Endothelial cell of umbilical vein (primary cell): ENCODE measurements at regions not wholly inside any gene's neighbourhood (a gene's known extent, or its start where the extent isn't known, plus 50 kb on each side); places are given as distances from the start of the nearest gene placed in this dataset.

Experiments
- BruUV-seq: library from RNA; stranded (reverse); fragments of 400-500 nt; replicated peaks from 2 replicates; lab custom pipeline; 2021; lab: Mats Ljungman, UMichigan
- CTCF ChIA-PET: fragments of 300-600, 350-600 bp; sonication (Branson Sonifier 250); formaldehyde crosslinking; loops from one replicate; lab custom pipeline; 2021; ENCODE audit warnings: antibody characterized with exemption, inconsistent platforms; lab: Charles Lee
- POLR2A ChIA-PET: fragments of 300-600, 350-600 bp; sonication (Branson Sonifier 250); formaldehyde crosslinking; loops from one replicate; lab custom pipeline; 2021; ENCODE audit warnings: antibody characterized with exemption, inconsistent platforms; lab: Charles Lee
- DNase-seq: peaks from one replicate; pipeline ENCODE4 v3.0.0-alpha.2; 2011; ENCODE audit warnings: low read depth, low spot score
- FAIRE-seq: peaks from 2 replicates; lab custom pipeline; 2011; peaks lifted over from hg19 to GRCh38; lab: Jason Lieb, UNC
- H2AFZ ChIP-seq: 2 replicates; pipeline ENCODE4 v1.6.0; 2012; ENCODE audit warnings: low read depth, low read length, control low read depth, inconsistent platforms
- H3K27ac ChIP-seq: 2 replicates; pipeline ENCODE4 v1.5.1; 2011; ENCODE audit warnings: low read depth, mild to moderate bottlenecking, control low read depth, low read length, moderate library complexity; ENCODE audit not compliant: insufficient read depth
- H3K27me3 ChIP-seq, 2 experiments: 2 replicates each; pipeline versions ENCODE4 v1.6.0 to v1.6.1; 2011; ENCODE audit warnings: low read length in 2 of 2, mixed read lengths in 1 of 2; ENCODE audit not compliant: control insufficient read depth in 2 of 2, insufficient read depth in 2 of 2
- H3K36me3 ChIP-seq, 2 experiments: 2 replicates in 1 of 2; 3 replicates in 1 of 2; pipeline ENCODE4 v1.5.1; 2011; ENCODE audit warnings: low read length in 2 of 2, mild to moderate bottlenecking in 1 of 2, moderate library complexity in 1 of 2; ENCODE audit not compliant: control insufficient read depth in 2 of 2, insufficient read depth in 2 of 2; ENCODE audit errors: extremely low read depth in 1 of 2
- H3K4me1 ChIP-seq: 3 replicates; pipeline ENCODE4 v1.5.1; 2011; ENCODE audit warnings: mild to moderate bottlenecking, low read length; ENCODE audit not compliant: control insufficient read depth, insufficient read depth; ENCODE audit errors: extremely low read depth
- H3K4me2 ChIP-seq: 2 replicates; pipeline ENCODE4 v1.6.1; 2011; ENCODE audit warnings: low read length, control low read depth, mixed read lengths; ENCODE audit not compliant: insufficient read depth
- H3K4me3 ChIP-seq, 3 experiments: fragments of 200-600 bp in 1 of 3; sonication (generic), shearing (Covaris generic) in 1 of 3; replicated peaks in 1 of 3; 2 replicates each; pipeline ENCODE4 v1.5.1; 2011 to 2016; ENCODE audit warnings: control low read depth in 3 of 3, low read length in 3 of 3, mild to moderate bottlenecking in 2 of 3, inconsistent platforms in 1 of 3, low read depth in 1 of 3, moderate library complexity in 1 of 3; ENCODE audit not compliant: insufficient read depth in 1 of 3
- H3K79me2 ChIP-seq: 2 replicates; pipeline ENCODE4 v1.6.0; 2012; ENCODE audit warnings: low read length, inconsistent platforms; ENCODE audit not compliant: control insufficient read depth, insufficient read depth
- H3K9ac ChIP-seq: replicated peaks from 2 replicates; pipeline ENCODE3; 2011; ENCODE audit warnings: low read length, control low read depth; ENCODE audit not compliant: insufficient read depth; ENCODE audit errors: extremely low read depth
- H3K9me1 ChIP-seq: replicated peaks from 3 replicates; pipeline ENCODE4 v1.6.0; 2011; ENCODE audit warnings: mild to moderate bottlenecking, low read length; ENCODE audit not compliant: control insufficient read depth, insufficient read depth; ENCODE audit errors: extremely low read depth
- H3K9me3 ChIP-seq: replicated peaks from 2 replicates; pipeline ENCODE4 v1.5.1; 2012; ENCODE audit warnings: low read length, inconsistent platforms; ENCODE audit not compliant: control insufficient read depth, insufficient read depth
- H4K20me1 ChIP-seq: replicated peaks from 2 replicates; pipeline ENCODE3; 2011; ENCODE audit warnings: mild to moderate bottlenecking, low read length; ENCODE audit not compliant: control insufficient read depth, insufficient read depth; ENCODE audit errors: extremely low read depth
- CTCF ChIP-seq, 2 donors: IDR thresholded peaks; 1 replicate in 1 of 2; 2 replicates in 1 of 2; pipeline ENCODE4 v1.5.1; 2011; ENCODE audit warnings: low read length in 2 of 2, mild to moderate bottlenecking in 2 of 2, moderate library complexity in 2 of 2, control low read depth in 1 of 2, inconsistent platforms in 1 of 2, low read depth in 1 of 2; ENCODE audit not compliant: insufficient read depth in 1 of 2; ENCODE audit errors: extremely low read depth in 1 of 2
- EZH2 ChIP-seq: IDR thresholded peaks from 2 replicates; pipeline ENCODE4 v1.6.1; 2012; ENCODE audit warnings: borderline replicate concordance, low read depth, mild to moderate bottlenecking, moderate library complexity, low read length, inconsistent platforms; ENCODE audit not compliant: severe bottlenecking
- FOS ChIP-seq: IDR thresholded peaks from 2 replicates; pipeline ENCODE4 v1.6.1; 2011; ENCODE audit warnings: mild to moderate bottlenecking, low read length, moderate library complexity, borderline replicate concordance; ENCODE audit not compliant: insufficient read depth
- GATA2 ChIP-seq: IDR thresholded peaks from 2 replicates; pipeline ENCODE4 v1.7.0; 2011; ENCODE audit warnings: low read depth, mild to moderate bottlenecking, moderate library complexity, mixed read lengths, low read length; ENCODE audit not compliant: insufficient read length, insufficient read depth
- JUN ChIP-seq: IDR thresholded peaks from 2 replicates; pipeline ENCODE4 v1.6.1; 2011; ENCODE audit warnings: borderline replicate concordance, low read depth; ENCODE audit not compliant: insufficient read length, insufficient read depth
- MAX ChIP-seq: IDR thresholded peaks from 2 replicates; pipeline ENCODE4 v1.6.1; 2011; ENCODE audit not compliant: insufficient read depth, insufficient read length
- MYC ChIP-seq: IDR thresholded peaks from one replicate; pipeline ENCODE4 v1.6.1; 2011; ENCODE audit warnings: mild to moderate bottlenecking, low read depth, low read length
- POLR2A ChIP-seq: IDR thresholded peaks from 2 replicates; pipeline ENCODE4 v1.6.1; 2012; ENCODE audit warnings: low read depth, mild to moderate bottlenecking, control low read depth, low read length
- POLR2AphosphoS5 ChIP-seq: IDR thresholded peaks from 2 replicates; pipeline ENCODE4 v1.6.1; 2012; ENCODE audit warnings: low read depth, mild to moderate bottlenecking, control low read depth, low read length, moderate library complexity; ENCODE audit not compliant: insufficient read depth
- dilution Hi-C: fragments of 300-500 bp; cut with MboI; formaldehyde crosslinking; loops from one replicate; pipeline ENCODE4 v1.15.0; 2019; ENCODE audit warnings: low sequenced_read_pairs; ENCODE audit not compliant: extremely low pct_ligation_motif_present
- intact Hi-C: fragments of 100-400 bp; cut with micrococcal nuclease; formaldehyde crosslinking; loops from one replicate; pipeline ENCODE4 v1.10.0; 2022

GRCh38 chr6:6057442-6058053, 50.8 kb upstream of the NRN1 start:
- Histone ChIP-seq H4K20me1 (no peaks in the 10 kb centered on the region), H3K79me2 (no peaks in the 10 kb centered on the region), H3K27me3 (no peaks in the 10 kb centered on the region), H3K9me1 (no peaks in the 10 kb centered on the region), H2AFZ (no peak overlapping the region), H3K9ac (no peak overlapping the region), H3K9me3 (no peaks in the 10 kb centered on the region), H3K4me3 (no peak overlapping the region), H3K4me1 (no peaks in the 10 kb centered on the region), H3K4me2 (no peak overlapping the region), H3K27ac (no peak overlapping the region), H3K36me3 (no peaks in the 10 kb centered on the region)
- no TSS peak for BruUV-seq
- CTCF ChIA-PET: interaction anchor here (0.6 to 4.9 kb wide), 9 partner anchors 8 to 635 kb away, joined by 3 to 95 read pairs (median 5); no protein-coding TSS in a partner anchor
- POLR2A ChIA-PET: no interaction called here
- DNase-seq (peak; percentile 57), FAIRE-seq (peak; percentile 72)
- no peak for TF ChIP-seq MYC
- TF ChIP-seq POLR2AphosphoS5: no peak
- TF ChIP-seq MAX: no peak
- TF ChIP-seq POLR2A: no peak
- TF ChIP-seq FOS: no peak
- TF ChIP-seq GATA2: no peak
- TF ChIP-seq JUN: no peak
- no peak for TF ChIP-seq EZH2
- TF ChIP-seq CTCF (IDR thresholded peaks at IDR 0.05; ENCODE audit: extremely low read depth in 1 of 2, insufficient read depth in 1 of 2, low read depth in 1 of 2, low read length in 2 of 2): peak; percentile 34 to 50
- dilution Hi-C loops: no loop called here
- intact Hi-C loops: loop anchor here (1.0 to 5.0 kb wide), 5 partner anchors 258 to 635 kb away; no protein-coding TSS in a partner anchor
